KOPT-K1 (cell line): ENCODE measurements at regions not wholly inside any gene's neighbourhood (a gene's known extent, or its start where the extent isn't known, plus 50 kb on each side); places are given as distances from the start of the nearest gene placed in this dataset.
"Not testable (repeated sequence)": the region's sequence is repeated elsewhere in the genome, so short reads cannot be mapped to it uniquely, and the experiment has no call there.

Source experiments
- H3K27ac ChIP-seq: fragments of 200-600 bp; sonication (generic); 2 replicates; pipeline ENCODE4 v1.5.1; 2016; ENCODE audit warnings: antibody characterized with exemption, mild to moderate bottlenecking, low read depth, low read length; ENCODE audit not compliant: poor library complexity, severe bottlenecking
- H3K36me3 ChIP-seq: fragments of 200-600 bp; sonication (generic); 2 replicates; pipeline ENCODE4 v1.5.1; 2017; ENCODE audit warnings: antibody characterized with exemption, mild to moderate bottlenecking, low read length, moderate library complexity; ENCODE audit not compliant: insufficient read depth
- H3K9me3 ChIP-seq: fragments of 200-600 bp; sonication (generic); 2 replicates; pipeline ENCODE4 v1.5.1; 2017; ENCODE audit warnings: antibody characterized with exemption, low read length, mild to moderate bottlenecking; ENCODE audit not compliant: insufficient read depth, poor library complexity, severe bottlenecking

DNA sequence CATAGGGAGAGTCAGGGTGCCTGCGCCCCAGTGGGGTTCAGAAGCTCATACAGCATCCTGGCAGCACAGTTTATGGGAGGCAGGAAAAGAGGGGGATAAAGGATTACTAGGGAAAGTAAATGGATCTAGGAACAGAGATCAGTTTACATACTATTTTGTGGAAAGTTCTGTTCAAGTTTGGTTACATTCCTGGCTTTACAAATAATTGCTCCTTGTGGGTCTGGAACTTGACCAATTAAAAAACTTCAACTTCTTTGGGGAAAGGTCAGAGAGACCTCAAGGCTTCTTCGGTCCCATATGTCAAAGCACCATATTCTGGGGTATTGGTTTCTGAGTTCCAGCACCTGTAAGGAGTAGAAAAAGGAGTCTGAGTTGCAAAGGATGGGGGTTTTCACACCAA lies 64.1 kb downstream of the ZDHHC19 start:
- peaks cover 7% of the 10 kb centered on the region for H3K9me3 ChIP-seq
- no peak overlapping the region for H3K27ac ChIP-seq
- H3K36me3 ChIP-seq = no peaks in the 10 kb centered on the region

DNA sequence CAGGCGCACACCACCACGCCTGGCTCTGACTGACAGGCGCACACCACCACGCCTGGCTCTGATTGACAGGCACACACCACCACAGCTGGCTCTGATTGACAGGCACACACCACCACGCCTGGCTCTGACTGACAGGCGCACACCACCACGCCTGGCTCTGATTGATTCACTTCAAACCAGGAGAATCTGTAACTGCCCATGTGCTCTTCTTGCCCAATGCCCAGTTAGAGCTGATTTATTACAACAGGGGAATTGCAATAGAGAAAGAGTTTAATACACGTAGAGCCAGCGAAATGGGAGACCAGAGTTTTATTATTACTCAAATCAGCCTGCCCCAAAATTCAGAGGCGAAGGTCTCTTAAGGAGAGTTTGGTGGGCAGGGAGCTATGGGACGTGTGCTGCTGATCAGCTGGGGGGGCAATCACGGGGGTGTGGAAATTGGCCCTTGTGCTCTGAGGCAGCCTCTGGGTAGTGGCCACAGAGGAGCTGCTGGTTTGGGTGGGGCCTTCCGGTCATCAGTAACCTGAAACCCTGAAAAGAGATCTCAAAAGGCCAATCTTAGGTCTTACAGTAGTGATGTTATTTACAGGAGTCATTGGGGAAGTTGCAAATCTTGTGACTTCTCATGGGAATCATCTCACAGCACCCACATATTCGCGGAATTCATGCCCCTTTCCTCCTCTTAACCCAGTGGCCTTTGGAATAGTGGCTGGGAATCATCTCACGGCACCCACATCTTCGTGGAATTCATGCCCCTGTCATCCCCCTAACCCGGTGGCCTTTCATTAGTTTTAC lies 63.8 kb upstream of the TFRC start:
- H3K9me3 ChIP-seq = peaks cover 7% of the 10 kb centered on the region
- no peak overlapping the region for H3K27ac ChIP-seq
- no peaks in the 10 kb centered on the region for H3K36me3 ChIP-seq

DNA sequence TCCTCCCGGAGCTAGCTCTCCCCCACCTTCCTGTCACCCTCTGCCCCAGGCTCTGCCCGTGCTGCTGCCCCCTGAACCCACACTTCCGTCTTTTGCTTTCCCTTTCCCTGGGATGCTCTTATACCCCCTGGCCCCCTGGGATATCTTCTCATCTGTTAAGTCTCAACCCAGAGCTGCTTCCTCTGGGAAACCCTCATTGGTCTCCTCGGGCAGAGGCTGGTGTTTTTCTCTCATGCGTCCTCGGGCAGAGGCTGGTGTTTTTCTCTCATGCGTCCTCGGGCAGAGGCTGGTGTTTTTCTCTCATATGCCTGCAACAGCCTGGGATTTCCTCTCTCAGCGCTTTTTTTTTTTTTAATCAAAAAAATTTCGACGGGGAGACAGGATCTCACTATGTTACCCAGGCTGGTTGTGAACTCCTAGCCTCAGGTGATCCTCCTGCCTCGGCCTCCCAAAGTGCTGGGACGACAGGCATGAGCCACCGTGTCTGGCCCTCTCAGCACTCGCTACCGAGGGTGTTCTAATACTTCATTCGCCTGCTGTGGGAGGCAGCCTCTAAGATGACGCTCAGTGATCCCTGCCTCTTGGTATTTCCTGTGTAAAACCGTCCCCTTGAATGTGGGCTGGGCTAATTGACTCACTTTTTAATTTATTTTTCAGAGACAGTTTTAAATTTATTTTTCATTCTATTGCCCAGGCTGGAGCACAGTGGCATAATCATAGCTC lies 62.7 kb upstream of the TFRC start:
- no peaks in the 10 kb centered on the region for H3K36me3 ChIP-seq
- peak overlapping the region; percentile 46 for H3K27ac ChIP-seq
- H3K9me3 ChIP-seq = peaks cover 4% of the 10 kb centered on the region

DNA sequence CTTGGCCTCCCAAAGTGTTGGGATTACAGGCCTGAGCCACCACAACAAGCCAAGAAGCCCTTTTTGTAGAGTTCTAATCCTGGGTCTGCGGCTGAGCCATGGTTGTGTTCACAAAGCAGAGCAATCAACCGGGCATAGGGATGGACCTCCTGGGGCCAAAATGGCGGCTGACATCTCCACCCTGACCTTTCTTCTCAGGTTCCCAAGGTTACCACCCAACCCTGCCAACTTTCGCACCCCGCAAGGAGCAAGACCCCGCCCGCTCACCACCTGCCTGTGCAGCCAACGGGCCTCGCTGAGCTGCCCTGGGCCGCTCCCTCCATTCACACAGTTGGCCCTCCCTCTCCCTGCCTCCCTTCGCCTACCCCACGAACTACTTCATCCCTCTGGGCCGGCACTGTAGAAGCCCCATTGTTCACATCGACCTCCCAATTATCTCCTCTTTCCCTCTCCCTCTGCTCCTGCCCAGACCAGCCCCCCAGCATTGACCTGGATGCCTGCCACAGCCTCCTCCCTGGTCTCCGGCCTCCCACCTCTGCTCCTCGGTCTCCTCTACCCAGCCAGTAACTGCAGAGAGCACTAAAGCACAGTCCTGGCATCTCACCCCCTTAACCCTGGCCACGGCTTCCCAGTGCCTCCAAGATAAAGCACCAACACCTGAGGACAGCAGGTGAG lies 62.0 kb upstream of the TFRC start:
- Histone ChIP-seq H3K9me3 (no peaks in the 10 kb centered on the region), H3K36me3 (no peaks in the 10 kb centered on the region), H3K27ac (peak overlapping the region; percentile 46)

DNA sequence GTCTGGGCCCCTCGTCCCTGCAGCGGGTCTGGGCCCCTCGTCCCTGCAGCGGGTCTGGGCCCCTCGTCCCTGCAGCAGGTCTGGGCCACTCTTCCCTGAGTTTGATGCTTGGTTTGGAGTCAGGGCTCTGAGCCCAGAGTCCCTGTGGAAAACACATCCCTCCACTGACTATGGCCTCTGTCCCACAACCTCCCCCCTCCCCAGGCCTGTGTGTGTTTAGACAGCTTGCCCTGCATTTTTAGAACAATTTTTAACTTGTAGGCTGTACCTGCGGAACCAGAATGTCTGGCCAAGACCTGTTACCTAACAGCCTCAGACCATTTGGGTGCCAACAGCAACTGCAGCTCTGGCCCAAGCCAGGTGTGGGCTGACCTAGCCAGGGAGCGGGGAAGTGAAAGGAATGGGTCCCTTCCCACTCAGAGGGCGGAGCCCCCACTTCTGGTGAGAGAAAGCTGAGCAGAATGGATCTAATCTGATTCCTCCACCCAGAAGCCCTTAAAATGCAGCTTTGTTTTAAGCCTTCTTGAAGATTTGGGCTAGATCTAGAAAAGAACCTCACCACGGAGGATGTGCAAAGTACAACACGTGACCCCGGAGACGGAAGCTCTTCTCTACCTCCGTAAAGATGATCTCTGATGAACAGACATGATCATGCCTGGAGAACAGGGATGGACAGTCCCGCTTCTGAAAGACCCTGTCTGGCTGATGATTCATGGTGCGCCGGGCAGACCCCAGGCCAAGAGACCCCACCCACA lies 60.5 kb upstream of the TFRC start:
- peak overlapping the region; percentile 26 for H3K27ac ChIP-seq

DNA sequence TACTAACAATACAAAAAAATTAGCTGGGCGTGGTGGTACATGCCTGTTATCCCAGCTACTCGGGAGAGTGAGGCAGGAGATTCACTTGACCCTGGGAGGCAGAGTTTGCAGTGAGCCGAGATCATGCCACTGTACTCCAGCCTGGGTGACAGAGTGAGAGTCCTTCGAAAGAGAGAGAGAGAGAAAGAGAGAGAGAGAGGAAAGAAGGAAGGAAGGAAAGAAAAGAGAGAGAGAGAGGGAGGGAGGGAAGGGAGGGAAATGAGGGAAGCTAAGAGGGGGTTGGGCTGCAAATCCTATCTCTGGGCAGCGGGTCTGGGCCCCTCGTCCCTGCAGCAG lies 59.9 kb upstream of the TFRC start:
- no peak overlapping the region for H3K27ac ChIP-seq
- H3K9me3 ChIP-seq = no peaks in the 10 kb centered on the region
- no peaks in the 10 kb centered on the region for H3K36me3 ChIP-seq

More for the DNA sequence above, 60.5 kb upstream of the TFRC start:
- Histone ChIP-seq H3K36me3 (no peaks in the 10 kb centered on the region), H3K9me3 (no peaks in the 10 kb centered on the region)

DNA sequence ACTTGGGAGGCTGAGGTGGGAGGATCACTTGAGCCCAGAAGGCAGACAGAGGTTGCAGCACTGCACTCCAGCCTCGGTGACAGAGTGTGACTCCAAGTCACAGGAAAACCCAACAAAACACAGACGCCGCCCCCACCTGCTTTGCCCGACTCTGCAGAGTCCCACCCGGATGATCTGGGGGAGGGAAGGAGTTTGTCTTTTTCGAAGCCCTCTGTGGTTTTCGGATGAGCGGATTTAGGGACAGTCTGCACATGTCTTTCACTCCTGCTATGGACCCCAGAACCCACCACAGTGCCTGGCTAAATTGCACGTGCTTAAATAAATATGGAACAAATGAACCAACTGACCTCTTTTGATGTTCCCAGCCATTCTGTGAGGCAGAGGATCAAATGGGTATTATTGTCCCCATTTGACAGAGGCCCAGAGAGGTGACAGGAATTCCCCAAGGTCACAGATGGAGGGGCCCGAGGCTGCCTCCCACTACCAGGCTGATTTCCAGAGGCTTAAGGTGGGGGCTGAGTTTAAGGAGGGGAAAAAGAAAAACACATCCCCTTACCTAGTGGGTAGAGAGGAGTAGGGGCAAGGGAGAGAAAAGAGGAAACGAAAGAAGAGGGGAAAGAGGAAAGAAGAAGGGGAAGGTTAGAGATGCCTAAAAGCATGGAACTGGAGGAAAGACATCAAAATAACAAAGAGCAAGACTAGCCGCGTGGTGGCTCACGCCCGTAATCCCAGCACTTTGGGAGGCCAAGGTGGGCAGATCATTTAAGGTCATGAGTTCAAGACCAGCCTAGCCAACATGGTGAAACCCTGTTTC lies 59.4 kb upstream of the TFRC start:
- Histone ChIP-seq H3K9me3 (no peaks in the 10 kb centered on the region), H3K27ac (peak overlapping the region; percentile 35), H3K36me3 (no peaks in the 10 kb centered on the region)

DNA sequence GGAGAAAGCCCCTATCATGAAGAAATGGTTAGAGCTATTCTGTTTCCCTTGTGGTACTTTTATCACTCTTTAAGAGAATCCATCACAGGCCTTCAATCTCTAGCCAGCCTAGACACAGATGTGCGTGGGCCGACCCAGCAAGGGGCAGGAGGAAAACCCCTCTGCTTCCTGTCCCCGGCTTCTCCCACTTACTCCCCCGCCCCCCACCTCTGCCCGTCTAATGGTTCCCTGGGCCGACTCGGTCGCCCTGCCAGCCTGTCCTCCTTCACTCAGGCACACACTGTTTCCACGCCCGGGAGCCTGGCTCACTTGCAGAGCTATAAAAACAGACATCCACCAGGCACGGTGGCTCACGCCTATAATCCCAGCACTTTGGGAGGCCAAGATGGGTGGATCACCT lies 58.3 kb upstream of the TFRC start:
- H3K9me3 ChIP-seq = no peaks in the 10 kb centered on the region

DNA sequence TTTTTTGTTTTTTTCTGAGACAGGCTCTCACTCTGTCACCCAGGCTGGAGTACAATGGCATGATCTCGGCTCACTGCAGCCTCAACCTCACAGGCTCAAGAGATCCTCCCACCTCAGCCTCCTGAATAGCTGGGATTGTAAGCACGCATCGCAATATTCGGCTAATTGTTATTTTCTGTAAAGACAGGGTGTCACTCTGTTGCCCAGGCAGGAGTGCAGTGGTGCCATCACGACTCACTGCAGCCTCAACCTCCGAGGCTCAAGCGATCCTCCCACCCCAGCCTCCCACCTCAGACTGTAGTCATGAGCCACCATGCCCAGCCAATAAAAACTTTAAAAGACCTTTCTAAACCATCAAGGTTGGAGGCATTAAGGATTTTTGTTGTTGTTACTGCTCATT lies 57.4 kb upstream of the TFRC start:
- no peaks in the 10 kb centered on the region for H3K9me3 ChIP-seq
- no peaks in the 10 kb centered on the region for H3K36me3 ChIP-seq
- no peak overlapping the region for H3K27ac ChIP-seq

More for the DNA sequence above, 58.3 kb upstream of the TFRC start:
- H3K36me3 ChIP-seq = no peaks in the 10 kb centered on the region
- H3K27ac ChIP-seq = peak overlapping the region; percentile 35

DNA sequence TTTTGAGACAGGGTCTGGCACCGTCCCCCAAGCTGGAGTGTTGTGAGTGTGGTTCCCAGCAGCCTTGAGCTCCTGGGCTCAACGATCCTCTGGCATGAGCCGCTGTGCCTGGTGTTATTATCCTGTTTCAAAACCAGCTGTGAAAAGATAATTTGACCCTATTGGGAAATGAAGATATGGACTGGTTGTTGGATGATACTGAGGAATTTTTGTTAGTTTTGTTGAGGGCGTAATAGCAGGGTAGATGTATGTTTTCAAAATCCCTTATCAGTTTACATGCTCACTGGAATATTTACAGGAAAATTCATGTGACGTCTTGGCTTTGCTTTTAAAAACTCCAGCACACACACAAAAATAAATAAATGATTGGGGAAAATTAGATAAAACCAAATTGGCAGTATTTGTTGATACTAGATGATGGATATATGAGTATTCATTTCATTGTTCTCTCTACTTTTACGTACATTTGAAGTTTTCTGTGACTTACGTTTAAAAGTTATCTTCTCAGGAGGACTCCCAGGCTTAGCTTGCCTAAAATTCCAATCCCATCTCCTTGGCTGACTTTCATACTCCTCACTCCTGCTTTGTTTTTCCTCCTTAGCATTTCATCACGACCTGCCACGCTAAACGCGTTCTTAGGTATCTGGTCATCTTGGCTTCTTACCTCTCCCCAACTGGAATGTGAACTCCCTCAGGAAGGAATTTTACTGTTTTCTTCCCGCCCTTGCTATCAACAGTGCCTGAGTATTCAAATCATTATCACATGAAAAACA lies 56.8 kb upstream of the TFRC start:
- no peaks in the 10 kb centered on the region for H3K36me3 ChIP-seq
- H3K27ac ChIP-seq = no peak overlapping the region

DNA sequence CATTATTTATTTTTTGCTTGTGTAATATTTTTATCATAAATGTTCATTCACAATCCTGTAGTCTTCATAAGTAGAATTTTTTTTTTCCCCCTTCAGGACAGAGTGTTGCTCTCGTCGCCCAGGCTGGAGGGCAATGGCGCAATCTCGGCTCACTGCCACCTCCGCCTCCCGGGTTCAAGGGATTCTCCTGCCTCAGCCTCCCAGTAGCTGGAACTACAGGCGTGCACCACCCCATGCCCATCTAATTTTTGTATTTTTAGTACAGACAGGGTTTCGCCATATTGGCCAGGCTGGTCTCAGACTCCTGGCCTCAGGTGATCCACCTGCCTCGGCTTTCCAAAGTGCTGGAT lies 54.7 kb upstream of the TFRC start:
- H3K9me3 ChIP-seq, H3K36me3 ChIP-seq: not testable (repeated sequence)
- peak overlapping the region; percentile 45 for H3K27ac ChIP-seq

More for the DNA sequence above, 56.8 kb upstream of the TFRC start:
- no peaks in the 10 kb centered on the region for H3K9me3 ChIP-seq

DNA sequence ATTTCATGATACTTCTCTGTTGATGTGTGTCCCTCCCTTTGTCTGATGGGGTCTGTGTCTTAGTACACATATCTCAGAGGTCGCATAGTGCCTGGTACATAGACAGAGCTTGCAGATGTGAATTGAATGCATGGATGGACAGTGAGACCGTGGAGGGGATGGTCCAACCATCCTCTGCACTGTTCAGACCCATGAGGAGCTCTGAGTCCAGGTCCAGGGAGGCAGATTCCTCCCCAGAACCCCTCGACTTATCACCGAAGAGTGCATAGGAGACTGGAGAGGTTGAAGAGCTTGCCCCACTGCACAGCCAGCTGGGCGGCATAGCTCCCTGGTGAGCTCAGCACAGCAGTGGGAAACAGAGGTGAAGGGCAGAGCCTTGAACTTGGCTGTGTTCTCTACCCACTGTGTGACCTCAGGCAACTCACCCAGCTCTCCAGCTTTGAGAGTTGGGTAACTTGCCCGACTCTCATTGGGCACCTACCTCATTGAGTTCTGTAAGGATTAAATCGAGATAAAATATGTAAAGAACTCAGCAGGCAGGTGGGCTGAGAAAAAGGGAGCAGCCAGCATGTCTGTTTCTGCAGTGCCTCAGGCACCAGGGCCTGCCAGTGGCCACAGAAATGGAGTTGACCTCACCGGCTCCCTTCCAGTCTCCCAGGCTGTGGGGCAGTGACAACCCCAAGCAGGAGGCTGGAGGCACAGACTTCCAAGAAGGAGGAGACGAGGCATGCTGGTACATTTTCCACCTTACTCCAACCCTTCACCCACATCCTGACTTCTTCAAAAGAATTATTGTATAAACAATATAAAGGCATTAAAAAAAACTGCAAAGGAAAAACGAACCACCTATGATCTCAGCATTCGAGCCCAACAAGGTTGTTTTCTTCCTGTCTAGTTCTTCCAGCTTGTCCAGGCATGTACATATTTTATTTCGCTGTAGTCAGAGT lies 54.1 kb upstream of the TFRC start:
- Histone ChIP-seq H3K36me3 (no peaks in the 10 kb centered on the region), H3K9me3 (no peaks in the 10 kb centered on the region), H3K27ac (peak overlapping the region; percentile 45)

DNA sequence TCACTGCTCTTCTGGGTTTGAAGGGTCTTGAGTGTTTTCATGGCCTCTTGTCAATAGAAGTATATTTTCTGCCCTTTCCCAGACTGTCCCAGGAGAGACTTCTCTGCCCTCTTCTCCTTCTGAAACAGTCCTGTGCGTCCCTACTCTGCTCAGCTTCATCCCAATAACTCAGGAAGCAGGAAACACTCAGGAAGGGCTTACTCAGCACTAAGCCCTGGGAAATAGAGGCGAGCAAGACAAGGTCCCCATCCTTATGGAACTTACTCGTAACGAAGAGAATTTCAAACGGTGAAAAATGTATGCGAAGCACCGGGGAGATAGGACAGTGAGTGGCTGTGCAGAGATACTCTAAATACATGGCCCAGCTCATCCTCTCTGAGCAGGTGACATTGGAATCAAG lies 52.8 kb upstream of the TFRC start:
- Histone ChIP-seq H3K27ac (no peak overlapping the region), H3K36me3 (no peaks in the 10 kb centered on the region), H3K9me3 (peaks cover 3% of the 10 kb centered on the region)
